ENCODE measurements at regions not wholly inside any gene's neighbourhood (a gene's known extent, or its start where the extent isn't known, plus 50 kb on each side); places are given as distances from the start of the nearest gene placed in this dataset.

GRCh38 chr14:53655080-53655785 lies 301.4 kb downstream of the BMP4 start:
- TF ChIP-seq EZH2 (IDR thresholded peaks at IDR 0.05; ENCODE audit: low read length, missing control alignments) = no peak
- no peak for TF ChIP-seq CTCF (conservative IDR thresholded peaks at IDR 0.05 in 1 of 2, IDR thresholded peaks at IDR 0.05 in 1 of 2; ENCODE audit: low read depth in 1 of 2, low read length in 2 of 2)

All from fibroblast of lung (primary cell).